NCI-H226 (cell line): ENCODE measurements at regions not wholly inside any gene's neighbourhood (a gene's known extent, or its start where the extent isn't known, plus 50 kb on each side); places are given as distances from the start of the nearest gene placed in this dataset.
"Not testable (repeated sequence)": the region's sequence is repeated elsewhere in the genome, so short reads cannot be mapped to it uniquely, and the experiment has no call there.

Experiments
- DNase-seq: peaks from one replicate; pipeline ENCODE4 v3.0.0-alpha.2; 2015

GRCh38 chr10:8128511-8128910 lies 74.0 kb downstream of the GATA3 start:
- DNase-seq, result no peak

DNA sequence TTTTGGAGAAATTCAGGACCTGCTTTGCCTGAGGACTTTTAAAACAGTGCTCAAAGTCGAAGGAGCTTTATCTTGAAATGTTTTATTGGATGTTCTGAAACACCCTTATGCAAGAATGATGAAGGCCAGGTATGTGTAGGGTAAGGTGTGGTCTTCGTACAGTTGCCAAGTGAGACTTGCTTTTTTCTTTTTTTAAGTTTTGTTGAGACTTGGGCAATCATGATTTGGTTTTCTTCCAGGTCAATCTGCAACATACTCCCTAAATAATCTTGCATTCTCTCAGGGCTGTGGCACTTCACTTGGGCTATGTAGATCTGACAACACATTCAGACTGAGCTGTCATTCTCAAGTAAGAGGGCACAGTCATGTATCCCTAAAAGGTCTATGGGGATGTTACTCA lies 75.0 kb downstream of the GATA3 start:
- no peak for DNase-seq

- DNase-seq, result peak; percentile 68
Measured at GRCh38 chr10:8130973-8131911, 76.8 kb downstream of the GATA3 start.

DNA sequence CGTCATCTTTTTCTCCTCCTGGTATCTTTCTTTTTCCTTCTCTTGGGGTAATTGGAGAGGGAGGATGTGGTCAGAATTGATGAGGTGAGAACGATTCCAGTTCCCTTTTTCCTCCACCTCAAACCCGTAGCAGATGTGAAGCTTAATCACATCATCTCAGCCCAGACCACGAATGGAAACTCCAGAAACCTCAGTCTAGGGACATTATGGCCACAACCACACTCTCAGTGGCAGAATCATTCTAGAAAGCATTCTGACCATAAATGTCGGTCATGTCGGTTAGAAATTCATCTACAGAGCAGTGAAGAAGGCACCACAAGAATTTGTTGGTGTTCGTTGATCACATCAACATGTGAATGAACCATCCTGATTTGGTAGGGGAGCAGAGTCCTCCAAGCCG lies 78.7 kb downstream of the GATA3 start:
- no peak for DNase-seq

DNA sequence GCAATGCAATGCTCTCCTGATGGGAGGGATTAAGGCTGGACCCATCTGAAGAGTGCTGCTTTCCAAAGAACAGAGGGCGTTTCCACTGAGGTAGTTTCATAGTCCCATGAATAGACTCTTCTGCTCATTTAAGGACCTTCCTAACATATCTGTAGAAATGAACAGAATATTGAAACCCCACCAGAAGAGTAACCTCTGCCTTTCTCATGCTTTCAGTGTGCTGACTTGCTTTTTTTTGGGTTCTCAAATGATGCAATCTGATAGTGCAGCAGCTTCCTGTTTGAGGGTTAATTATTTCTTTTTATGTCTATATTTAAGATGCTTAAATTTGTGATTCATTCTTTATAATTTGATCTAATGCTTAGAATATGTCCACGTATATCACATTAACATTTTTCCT lies 82.2 kb downstream of the GATA3 start:
- no peak for DNase-seq

GRCh38 chr10:8137272-8137681 lies 82.8 kb downstream of the GATA3 start:
- no peak for DNase-seq

DNA sequence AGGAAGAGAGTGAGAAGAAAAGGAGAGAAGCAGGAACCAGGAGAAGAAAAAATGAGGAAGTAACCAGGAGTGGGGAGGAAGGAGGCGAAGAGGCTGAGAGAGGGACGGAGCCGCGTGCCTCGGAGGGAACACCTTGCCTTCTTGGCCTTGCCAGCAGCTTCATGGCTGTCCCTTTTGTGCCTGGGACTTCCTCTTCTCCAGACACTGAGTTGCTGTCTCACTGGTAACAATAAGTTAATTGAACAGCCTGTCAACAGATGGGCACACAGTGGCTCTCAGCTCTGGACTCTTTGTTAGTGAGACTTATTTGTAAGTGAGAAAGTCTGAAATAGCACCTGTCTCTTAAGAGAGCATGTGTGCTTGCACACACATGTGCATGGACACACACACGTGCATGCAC lies 83.2 kb downstream of the GATA3 start:
- no peak for DNase-seq

GRCh38 chr10:8138471-8138870 lies 84.0 kb downstream of the GATA3 start:
- peak; percentile 70 for DNase-seq

GRCh38 chr10:8144496-8144895 lies 90.0 kb downstream of the GATA3 start:
- no peak for DNase-seq

GRCh38 chr10:8146650-8147049 lies 92.2 kb downstream of the GATA3 start:
- peak; percentile 41 for DNase-seq

- DNase-seq, result no peak
Measured at GRCh38 chr10:8149991-8150390, 95.5 kb downstream of the GATA3 start.

DNA sequence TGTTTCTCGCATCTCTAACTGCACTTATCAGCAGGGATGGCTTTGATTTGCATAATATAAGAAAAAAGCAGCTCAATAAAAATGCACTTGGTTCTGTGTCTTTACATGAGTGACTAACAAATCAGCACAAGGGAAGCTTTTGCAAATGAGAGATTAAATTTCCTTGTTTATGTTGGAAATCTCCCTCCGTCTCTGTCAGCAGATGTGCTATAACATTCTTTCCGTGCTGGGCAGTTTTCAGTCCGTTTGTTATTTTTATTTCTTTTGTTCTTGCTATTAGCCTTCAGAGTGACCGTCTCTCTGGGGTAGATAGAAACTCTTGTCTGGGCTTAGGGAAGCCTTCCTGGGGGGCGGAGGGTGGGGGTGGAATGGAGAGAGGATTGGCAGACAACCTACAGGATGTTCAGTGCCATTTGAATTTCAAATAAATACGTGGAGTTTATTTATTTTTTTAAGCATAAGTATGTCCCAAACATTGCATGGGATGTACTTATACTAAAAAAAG lies 96.0 kb downstream of the GATA3 start:
- DNase-seq, result no peak

DNA sequence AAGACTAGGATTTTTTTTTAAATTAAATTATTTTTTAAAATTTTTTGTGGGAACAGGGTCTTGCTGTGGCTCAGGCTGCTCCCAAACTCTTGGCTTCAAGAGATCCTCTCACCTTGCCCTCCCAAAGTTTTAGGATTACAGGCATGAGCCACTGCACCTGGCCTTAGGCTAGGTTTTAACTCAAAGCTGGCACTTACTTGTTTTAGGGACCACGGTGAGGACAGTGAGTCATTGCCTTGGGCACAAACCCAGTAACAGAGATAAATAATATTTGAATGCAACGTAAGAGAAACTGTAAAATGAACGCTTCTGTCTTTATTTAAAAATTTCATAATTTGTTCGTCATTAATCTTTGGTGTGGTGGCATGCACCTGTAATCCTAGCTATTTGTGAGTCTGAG lies 96.6 kb downstream of the GATA3 start:
- DNase-seq, result no peak

DNA sequence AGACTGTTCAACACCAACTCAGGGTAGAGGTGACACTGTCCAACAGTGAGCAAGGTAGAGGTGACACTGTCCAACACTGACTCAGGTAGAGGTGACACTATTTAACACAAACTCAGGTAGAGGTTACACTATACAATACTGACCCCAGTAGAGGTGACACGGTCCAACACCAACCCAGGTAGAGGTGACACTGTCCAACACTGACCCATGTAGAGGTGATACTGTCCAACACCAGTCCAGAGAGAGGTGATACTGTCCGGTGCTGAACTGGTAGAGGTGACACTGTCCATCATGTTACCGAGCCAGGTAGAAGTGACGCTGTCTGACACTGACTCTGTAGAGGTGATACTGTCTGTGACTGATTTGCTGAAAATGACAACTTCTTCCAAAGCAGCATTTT lies 102.4 kb downstream of the GATA3 start:
- DNase-seq, result no peak

GRCh38 chr10:8158193-8159071 lies 103.9 kb downstream of the GATA3 start:
- peak; percentile 69 for DNase-seq

DNA sequence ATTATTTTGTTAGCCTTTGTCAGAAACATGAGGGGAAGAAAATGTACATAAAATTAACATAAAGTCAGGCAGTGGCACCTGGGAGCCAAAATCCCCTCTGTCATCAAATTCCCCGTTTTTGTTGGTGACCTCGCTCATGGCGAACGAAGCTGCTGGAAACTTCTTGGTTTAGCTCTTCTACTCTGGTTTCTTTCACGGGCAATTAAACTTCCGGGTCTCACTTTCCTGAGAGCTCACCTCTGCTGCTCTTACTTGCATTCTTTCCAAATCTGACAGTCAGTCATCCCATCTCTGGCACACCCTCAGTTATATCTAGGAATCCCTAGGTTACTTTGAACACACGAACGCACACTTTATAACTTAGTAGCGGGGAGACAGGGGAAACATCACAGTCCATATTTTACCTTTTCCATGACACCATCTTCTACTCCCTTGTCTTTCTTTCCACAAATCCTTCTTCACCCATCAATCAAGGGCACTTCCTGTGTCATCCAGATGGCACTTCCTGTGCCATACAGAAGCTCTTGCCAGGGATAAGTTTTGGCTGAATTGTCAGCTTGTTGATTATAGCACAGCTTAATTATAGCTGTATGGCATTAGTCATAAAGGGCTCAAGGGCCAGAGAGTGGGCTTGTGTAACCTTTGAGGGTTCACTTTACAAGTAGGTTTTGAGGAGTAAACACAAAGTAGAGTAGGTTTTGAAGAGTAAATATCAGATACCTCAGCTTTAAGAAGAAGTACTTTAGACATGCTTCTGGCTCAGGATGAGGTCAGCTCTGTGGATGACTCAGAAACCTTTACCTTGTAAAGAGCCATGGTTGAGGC lies 105.1 kb downstream of the GATA3 start:
- DNase-seq, result peak; percentile 64

DNA sequence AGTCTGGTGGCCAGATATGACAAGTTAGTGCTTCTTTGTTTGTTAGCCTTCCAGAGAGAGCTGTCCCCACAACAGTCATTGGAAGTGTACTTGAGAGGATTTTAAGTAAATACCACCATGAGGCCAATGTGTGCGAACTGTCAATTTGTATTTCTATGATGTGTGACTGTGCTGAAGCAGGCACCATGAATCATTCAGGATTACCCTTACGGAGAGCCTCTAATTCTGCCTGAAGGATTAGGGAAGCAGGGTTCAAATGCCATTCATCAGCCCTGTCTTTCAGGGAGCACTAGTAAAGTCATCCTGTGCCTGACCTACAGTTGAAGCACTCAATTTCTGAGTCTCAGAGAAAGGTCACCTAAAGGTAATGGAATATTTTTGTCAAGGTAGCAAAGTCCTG lies 109.3 kb downstream of the GATA3 start:
- no peak for DNase-seq

DNA sequence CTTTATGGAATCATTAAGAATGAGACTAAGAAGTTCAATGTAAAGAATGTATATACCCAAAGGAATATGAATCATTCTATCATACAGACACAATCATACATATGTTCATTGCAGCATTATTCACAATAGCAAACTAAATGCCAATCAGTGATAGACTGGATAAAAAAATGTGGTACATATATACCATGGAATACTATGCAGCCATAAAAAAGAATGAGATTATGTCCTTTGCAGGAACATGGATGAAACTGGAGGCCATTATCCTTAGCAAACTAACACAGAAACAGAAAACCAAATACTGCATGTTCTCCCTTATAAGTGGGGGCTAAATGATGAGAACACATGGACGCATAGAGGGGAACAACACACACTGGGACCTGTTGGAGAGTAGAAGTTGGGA lies 110.2 kb downstream of the GATA3 start:
- DNase-seq, result not testable (repeated sequence)

- DNase-seq, result no peak
Measured at GRCh38 chr10:8168836-8169235, 114.3 kb downstream of the GATA3 start.

GRCh38 chr10:8171008-8171407 lies 116.5 kb downstream of the GATA3 start:
- DNase-seq, result no peak

DNA sequence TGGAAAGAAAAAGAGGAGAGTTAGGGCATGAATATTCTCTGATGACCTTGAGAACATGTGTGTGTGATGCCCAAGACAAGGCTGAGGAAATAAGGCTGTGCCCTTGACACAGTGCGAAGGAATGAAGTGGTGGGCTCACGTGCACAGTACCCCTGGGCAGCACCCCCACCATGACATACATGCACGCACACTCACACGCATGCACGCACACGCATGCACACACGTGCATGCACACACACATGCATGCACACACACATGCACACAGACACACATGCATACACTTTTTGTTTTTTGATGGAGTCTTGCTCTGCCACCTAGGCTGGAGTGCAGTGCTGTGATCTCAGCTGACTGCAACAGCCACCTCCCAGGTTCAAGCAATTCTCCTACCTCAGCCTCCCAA lies 118.1 kb downstream of the GATA3 start:
- no peak for DNase-seq

DNA sequence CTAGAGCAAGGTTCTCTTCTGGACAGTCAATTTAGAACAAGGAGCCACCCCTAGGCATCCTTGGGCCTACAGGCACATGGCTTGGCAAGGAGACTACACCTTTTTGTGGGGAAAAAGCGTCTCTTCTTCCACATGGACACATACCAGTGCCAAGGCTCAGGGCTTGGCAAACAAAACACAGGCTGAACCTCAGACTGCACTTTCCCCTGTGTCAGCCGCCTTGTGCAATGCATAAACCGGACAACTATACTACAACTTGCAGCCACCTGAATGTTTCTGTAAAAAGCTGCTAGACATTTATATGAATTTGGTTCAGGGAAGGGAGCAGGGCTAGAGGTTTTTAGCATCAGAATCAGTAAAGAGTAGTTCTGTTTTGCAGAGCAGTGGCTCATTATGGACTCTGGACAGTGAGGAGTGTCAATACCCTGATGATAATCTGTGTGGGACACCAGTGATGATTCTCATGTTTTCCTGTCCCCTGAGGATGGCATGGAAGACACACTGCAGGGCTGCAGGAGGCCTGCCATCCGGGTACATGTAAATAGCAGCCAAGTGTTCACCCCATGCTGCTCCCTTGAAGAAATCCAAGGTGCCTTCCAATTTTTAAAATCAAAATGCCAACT lies 118.9 kb downstream of the GATA3 start:
- no peak for DNase-seq
